GM21529 (cell line): ENCODE measurements at regions not wholly inside any gene's neighbourhood (a gene's known extent, or its start where the extent isn't known, plus 50 kb on each side); places are given as distances from the start of the nearest gene placed in this dataset.
"Not testable (repeated sequence)": the region's sequence is repeated elsewhere in the genome, so short reads cannot be mapped to it uniquely, and the experiment has no call there.

ENCODE experiments used
- ATAC-seq: cut with Tn5 transposase; IDR thresholded peaks from one replicate; pipeline ENCODE4 v1.9.1; 2021; ENCODE audit not compliant: unreplicated experiment

GRCh38 chr5:101532430-101532829 lies 629.3 kb upstream of the ST8SIA4 start:
- no peak for ATAC-seq

GRCh38 chr5:101531026-101531425 lies 627.9 kb upstream of the ST8SIA4 start:
- no peak for ATAC-seq

GRCh38 chr5:101529094-101529493 lies 626.0 kb upstream of the ST8SIA4 start:
- ATAC-seq: not testable (repeated sequence)

GRCh38 chr5:101520417-101520816 lies 617.3 kb upstream of the ST8SIA4 start:
- ATAC-seq: no peak

GRCh38 chr5:101517795-101518194 lies 614.7 kb upstream of the ST8SIA4 start:
- ATAC-seq: no peak

- no peak for ATAC-seq
These were observed 612.6 kb upstream of the ST8SIA4 start for GRCh38 chr5:101515721-101516120.

GRCh38 chr5:101505891-101506570 lies 602.9 kb upstream of the ST8SIA4 start:
- no peak for ATAC-seq

GRCh38 chr5:101482931-101483330 lies 579.8 kb upstream of the ST8SIA4 start:
- no peak for ATAC-seq

GRCh38 chr5:101473483-101473882 lies 570.4 kb upstream of the ST8SIA4 start:
- ATAC-seq: no peak

- no peak for ATAC-seq
These were observed 558.4 kb upstream of the ST8SIA4 start for GRCh38 chr5:101461455-101461854.

- ATAC-seq: no peak
These were observed 555.5 kb upstream of the ST8SIA4 start for GRCh38 chr5:101458587-101458986.

GRCh38 chr5:101455851-101456250 lies 552.8 kb upstream of the ST8SIA4 start:
- no peak for ATAC-seq

- ATAC-seq: no peak
These were observed 552.0 kb upstream of the ST8SIA4 start for GRCh38 chr5:101455048-101455447.

- not testable (repeated sequence) for ATAC-seq
These were observed 539.2 kb upstream of the ST8SIA4 start for GRCh38 chr5:101442281-101442680.

GRCh38 chr5:101440173-101440572 lies 537.1 kb upstream of the ST8SIA4 start:
- ATAC-seq: no peak

- no peak for ATAC-seq
These were observed 534.3 kb upstream of the ST8SIA4 start for GRCh38 chr5:101437351-101437750.

GRCh38 chr5:101435768-101436167 lies 532.7 kb upstream of the ST8SIA4 start:
- ATAC-seq: no peak

GRCh38 chr5:101431201-101431600 lies 528.1 kb upstream of the ST8SIA4 start:
- ATAC-seq: no peak

GRCh38 chr5:101430551-101430950 lies 527.5 kb upstream of the ST8SIA4 start:
- no peak for ATAC-seq

GRCh38 chr5:101429241-101429640 lies 526.2 kb upstream of the ST8SIA4 start:
- no peak for ATAC-seq

GRCh38 chr5:101425339-101425859 lies 522.3 kb upstream of the ST8SIA4 start:
- ATAC-seq: no peak

GRCh38 chr5:101424530-101425175 lies 521.6 kb upstream of the ST8SIA4 start:
- ATAC-seq: no peak
